PC-9 (cell line): ENCODE measurements at regions not wholly inside any gene's neighbourhood (a gene's known extent, or its start where the extent isn't known, plus 50 kb on each side); places are given as distances from the start of the nearest gene placed in this dataset.

ENCODE experiments used
- BruUV-seq: library from RNA; stranded (reverse); fragments of 400-500 nt; replicated peaks from 2 replicates; lab custom pipeline; 2021; lab: Mats Ljungman, UMichigan
- CTCF ChIA-PET: fragments of 300-600 bp; sonication (Branson Sonifier 250); formaldehyde crosslinking; loops from one replicate; lab custom pipeline; 2022; ENCODE audit warnings: antibody characterized with exemption; lab: Charles Lee
- POLR2A ChIA-PET: fragments of 300-600 bp; sonication (Branson Sonifier 250); formaldehyde crosslinking; loops from one replicate; lab custom pipeline; 2022; ENCODE audit warnings: antibody characterized with exemption; ENCODE audit not compliant: unreplicated experiment; lab: Charles Lee
- DNase-seq, 2 experiments: peaks; one replicate each; pipeline versions ENCODE4 v3.0.0 to v3.0.0-alpha.2; 2015 to 2022; ENCODE audit warnings: mixed read lengths in 1 of 2
- H2AFZ ChIP-seq: fragments of 200-600 bp; sonication (generic); 2 replicates; pipeline ENCODE4 v1.8.1; 2017; ENCODE audit warnings: antibody characterized with exemption
- H3F3A ChIP-seq: fragments of 200-600 bp; sonication (generic); 2 replicates; pipeline ENCODE4 v1.8.1; 2017; ENCODE audit warnings: antibody characterized with exemption, mild to moderate bottlenecking, low read depth; ENCODE audit not compliant: insufficient read depth
- H3K27ac ChIP-seq: fragments of 200-600 bp; sonication (generic); 2 replicates; pipeline ENCODE4 v1.6.1; 2016; ENCODE audit warnings: mixed run types
- H3K27me3 ChIP-seq: fragments of 200-600 bp; sonication (generic); 2 replicates; pipeline ENCODE4 v1.6.1; 2016; ENCODE audit warnings: low read depth, mixed run types; ENCODE audit not compliant: insufficient read depth
- H3K36me3 ChIP-seq: fragments of 200-600 bp; sonication (generic); 2 replicates; pipeline ENCODE4 v1.6.1; 2016; ENCODE audit warnings: low read depth, mixed run types
- H3K4me1 ChIP-seq: fragments of 200-600 bp; sonication (generic); replicated peaks from 2 replicates; pipeline ENCODE4 v1.6.1; 2016; ENCODE audit warnings: mixed run types; ENCODE audit not compliant: insufficient read depth
- H3K4me2 ChIP-seq: fragments of 200-600 bp; sonication (generic); 2 replicates; pipeline ENCODE4 v1.6.1; 2017; ENCODE audit warnings: mixed run types
- H3K4me3 ChIP-seq: fragments of 200-600 bp; sonication (generic); 2 replicates; pipeline ENCODE4 v1.6.1; 2016; ENCODE audit warnings: mixed run types
- H3K79me2 ChIP-seq: fragments of 200-600 bp; sonication (generic); 2 replicates; pipeline ENCODE4 v1.6.1; 2017; ENCODE audit warnings: low read depth, mixed run types
- H3K9me2 ChIP-seq: fragments of 200-600 bp; sonication (generic); 2 replicates; pipeline ENCODE4 v1.8.1; 2017; ENCODE audit warnings: mild to moderate bottlenecking; ENCODE audit not compliant: insufficient read depth
- H3K9me3 ChIP-seq: fragments of 200-600 bp; sonication (generic); 2 replicates; pipeline ENCODE4 v1.8.1; 2016; ENCODE audit warnings: low read depth; ENCODE audit not compliant: insufficient read depth
- H4K20me1 ChIP-seq: fragments of 200-600 bp; sonication (generic); 2 replicates; pipeline ENCODE4 v1.8.1; 2017; ENCODE audit not compliant: insufficient read depth
- CTCF ChIP-seq: fragments of 200-600 bp; sonication (generic); conservative IDR thresholded peaks from 2 replicates; pipeline ENCODE4 v1.6.1; 2017; ENCODE audit warnings: mixed run types, antibody characterized with exemption, mild to moderate bottlenecking, moderate library complexity
- EZH2 ChIP-seq: fragments of 200-600 bp; sonication (generic); IDR thresholded peaks from 2 replicates; pipeline ENCODE4 v1.8.0; 2017; ENCODE audit warnings: antibody characterized with exemption, low read depth
- intact Hi-C: fragments of 100-400 bp; cut with micrococcal nuclease; formaldehyde crosslinking; loops from one replicate; pipeline ENCODE4 v1.10.0; 2022; ENCODE audit not compliant: unreplicated experiment

- TF ChIP-seq CTCF (no peak), EZH2 (no peak)
- Histone ChIP-seq H3K9me3 (no peaks in the 10 kb centered on the region), H4K20me1 (no peaks in the 10 kb centered on the region), H3K4me2 (no peak overlapping the region), H2AFZ (no peak overlapping the region), H3K9me2 (no peaks in the 10 kb centered on the region), H3F3A (no peaks in the 10 kb centered on the region), H3K79me2 (no peaks in the 10 kb centered on the region), H3K27ac (no peak overlapping the region), H3K4me1 (no peaks in the 10 kb centered on the region), H3K4me3 (no peak overlapping the region), H3K27me3 (no peaks in the 10 kb centered on the region), H3K36me3 (no peaks in the 10 kb centered on the region)
- BruUV-seq = no TSS peak
- intact Hi-C loops = no loop called here
- CTCF ChIA-PET = no interaction called here
- POLR2A ChIA-PET = no interaction called here
- no peak for DNase-seq
These were observed 649.9 kb upstream of the FOXG1 start for GRCh38 chr14:28116716-28117115.

- Histone ChIP-seq H4K20me1 (no peaks in the 10 kb centered on the region), H3K79me2 (no peaks in the 10 kb centered on the region), H3K4me1 (no peaks in the 10 kb centered on the region), H3K4me3 (no peak overlapping the region), H3K27me3 (no peaks in the 10 kb centered on the region), H3K4me2 (no peak overlapping the region), H3K27ac (no peak overlapping the region), H3K36me3 (no peaks in the 10 kb centered on the region), H3K9me2 (no peaks in the 10 kb centered on the region), H3F3A (no peaks in the 10 kb centered on the region), H2AFZ (no peak overlapping the region), H3K9me3 (no peaks in the 10 kb centered on the region)
- TF ChIP-seq CTCF (no peak), EZH2 (no peak)
- BruUV-seq = no TSS peak
- ChIA-PET POLR2A (no interaction called here), CTCF (no interaction called here)
- no peak for DNase-seq
- intact Hi-C loops = no loop called here
These were observed 646.7 kb upstream of the FOXG1 start for GRCh38 chr14:28119849-28120248.

- CTCF ChIA-PET = no interaction called here
- TF ChIP-seq EZH2 = no peak
- TF ChIP-seq CTCF = no peak
These were observed 646.2 kb upstream of the FOXG1 start for GRCh38 chr14:28120391-28120790.

More at GRCh38 chr14:28120391-28120790, 646.2 kb upstream of the FOXG1 start:
- no peak overlapping the region for H3K27ac ChIP-seq
- no peaks in the 10 kb centered on the region for H3K9me3 ChIP-seq
- H3K36me3 ChIP-seq = no peaks in the 10 kb centered on the region
- intact Hi-C loops = no loop called here
- H3F3A ChIP-seq = no peaks in the 10 kb centered on the region
- H3K9me2 ChIP-seq = no peaks in the 10 kb centered on the region
- no peaks in the 10 kb centered on the region for H3K79me2 ChIP-seq
- no peak overlapping the region for H3K4me2 ChIP-seq
- no peaks in the 10 kb centered on the region for H4K20me1 ChIP-seq
- no peaks in the 10 kb centered on the region for H3K27me3 ChIP-seq
- H2AFZ ChIP-seq = no peak overlapping the region
- no peak overlapping the region for H3K4me3 ChIP-seq
- H3K4me1 ChIP-seq = no peaks in the 10 kb centered on the region
- DNase-seq = no peak
- no TSS peak for BruUV-seq
- POLR2A ChIA-PET = no interaction called here
